ENCODE measurements at regions not wholly inside any gene's neighbourhood (a gene's known extent, or its start where the extent isn't known, plus 50 kb on each side); places are given as distances from the start of the nearest gene placed in this dataset.
"Not testable (repeated sequence)": the region's sequence is repeated elsewhere in the genome, so short reads cannot be mapped to it uniquely, and the experiment has no call there.

DNA sequence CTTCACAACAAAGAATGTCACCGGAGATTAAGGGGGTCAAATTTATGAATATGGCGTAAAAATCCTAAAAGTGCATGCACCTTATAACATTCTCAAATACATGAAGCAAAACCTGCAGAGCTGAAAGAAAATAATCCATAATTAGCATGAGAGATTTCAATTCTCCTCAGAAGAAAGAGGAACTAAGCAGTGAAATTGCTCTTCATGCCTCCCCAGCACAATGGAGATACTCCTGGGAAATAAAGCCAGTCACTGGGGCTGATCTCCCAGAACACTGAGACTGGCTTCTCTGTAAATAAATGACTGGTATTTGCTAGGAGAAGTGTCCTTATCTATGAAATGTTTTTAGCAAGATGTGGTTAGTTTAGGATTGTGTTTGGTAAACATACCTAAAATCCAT, 68.1 kb downstream of the GOLGA6L6 start:
- DNase-seq (ENCODE audit: low spot score); intact Hi-C loops (cut with DNase I): not testable (repeated sequence)

DNA sequence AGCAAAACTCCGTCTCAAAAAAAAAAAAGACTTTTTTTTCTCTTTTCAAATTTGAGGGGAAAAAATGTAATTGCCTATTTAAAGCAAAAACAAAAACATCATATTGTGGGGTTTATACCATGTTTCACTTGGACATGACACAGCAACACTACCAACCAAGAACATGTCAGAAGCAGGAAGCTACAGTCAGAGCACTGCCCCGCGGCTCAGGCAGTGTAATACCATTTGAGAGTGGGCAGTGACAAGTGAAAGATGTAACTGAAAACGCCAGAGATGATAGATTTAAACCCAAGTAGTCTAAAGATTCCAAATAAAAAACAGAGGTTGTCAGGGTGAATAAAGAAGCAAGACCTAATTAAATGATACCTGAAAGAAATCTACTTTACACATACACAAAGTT, 68.6 kb downstream of the GOLGA6L6 start:
- intact Hi-C loops (cut with DNase I); DNase-seq (ENCODE audit: low spot score): not testable (repeated sequence)

DNA sequence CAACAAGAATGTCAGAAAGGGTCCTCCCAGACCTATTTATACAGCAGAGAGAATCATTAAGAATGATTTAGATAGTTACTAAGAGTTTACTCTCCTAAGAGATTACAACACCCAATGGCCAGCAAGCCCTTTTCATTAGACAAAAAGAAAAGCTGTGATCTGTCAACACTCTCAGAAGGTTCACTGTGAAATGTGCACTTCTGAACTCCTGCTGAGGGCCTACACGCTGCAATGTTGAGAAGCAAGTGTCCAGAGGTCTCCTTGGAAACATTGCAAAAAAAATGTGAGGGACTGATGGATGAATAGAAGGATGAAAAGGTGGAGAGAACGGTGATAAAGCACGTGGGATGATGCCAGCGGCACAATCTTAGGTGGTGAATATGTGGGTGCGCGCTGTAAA, 70.8 kb downstream of the GOLGA6L6 start:
- DNase-seq (ENCODE audit: low spot score); intact Hi-C loops (cut with DNase I): not testable (repeated sequence)

DNA sequence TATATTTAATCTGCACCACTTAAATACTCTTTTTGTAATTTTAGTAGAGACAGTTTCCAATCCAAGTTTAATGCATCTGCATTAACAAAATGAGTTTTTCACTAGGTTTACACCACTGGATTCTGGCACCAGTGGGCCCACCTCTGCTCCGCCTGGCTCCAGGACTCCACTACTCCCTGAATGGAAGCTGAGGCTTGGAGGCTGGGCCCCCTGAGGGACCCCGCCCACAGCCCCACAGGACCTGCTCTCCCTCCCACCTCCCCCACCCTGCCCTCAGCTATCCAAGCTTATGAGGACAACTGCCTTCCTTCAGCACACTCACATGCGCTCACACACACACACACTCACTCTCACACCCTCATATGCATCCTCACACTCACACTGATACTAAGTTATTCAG, 100.5 kb downstream of the GOLGA6L6 start:
- intact Hi-C loops (cut with DNase I) = not testable (repeated sequence)

GRCh38 chr15:20440390-20440789, 101.2 kb downstream of the GOLGA6L6 start:
- intact Hi-C loops (cut with DNase I); DNase-seq (ENCODE audit: low spot score): not testable (repeated sequence)

More for the DNA sequence above, 100.5 kb downstream of the GOLGA6L6 start:
- not testable (repeated sequence) for DNase-seq (ENCODE audit: low spot score)

- DNase-seq (ENCODE audit: low spot score); intact Hi-C loops (cut with DNase I): not testable (repeated sequence)
These were observed 102.5 kb downstream of the GOLGA6L6 start for GRCh38 chr15:20439111-20439510.

DNA sequence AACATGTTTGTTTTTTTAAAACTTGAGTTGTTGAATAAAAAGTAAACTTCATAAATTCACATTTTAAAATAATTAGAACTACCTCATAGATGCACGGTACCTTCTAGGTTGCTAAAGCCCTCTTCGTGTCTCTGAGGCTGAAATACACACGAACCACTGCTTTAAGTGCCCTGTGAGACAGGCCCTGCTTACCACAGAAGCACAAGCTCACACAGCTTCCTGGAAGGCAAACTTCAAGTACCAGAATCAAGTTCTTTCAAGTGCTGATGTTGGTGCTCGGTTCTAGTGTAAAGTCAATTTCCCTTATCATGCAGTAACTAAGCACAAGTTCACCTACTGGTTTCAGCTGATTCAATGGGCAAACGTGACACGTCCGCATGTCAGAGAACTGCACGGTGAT, 103.3 kb downstream of the GOLGA6L6 start:
- DNase-seq (ENCODE audit: low spot score); intact Hi-C loops (cut with DNase I): not testable (repeated sequence)

DNA sequence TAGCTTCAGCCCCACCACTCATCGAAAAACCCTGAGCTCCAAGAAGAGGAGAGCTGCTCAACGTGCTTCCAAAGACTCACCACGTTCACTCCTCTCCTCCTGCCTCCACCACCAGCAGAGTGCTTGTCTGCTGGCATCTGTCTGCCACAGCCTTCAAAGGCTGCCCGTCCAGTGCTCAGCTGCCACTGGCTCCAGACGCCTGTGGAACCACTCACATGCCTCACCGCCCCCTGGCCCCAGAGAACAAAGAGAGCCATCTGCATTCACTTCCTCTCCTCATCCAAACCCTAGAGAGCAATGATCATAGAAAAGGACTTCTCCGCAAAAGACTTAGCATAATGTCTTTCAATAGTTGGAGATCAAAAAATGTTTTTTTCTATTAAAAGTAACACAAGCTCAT, 108.1 kb downstream of the GOLGA6L6 start:
- intact Hi-C loops (cut with DNase I); DNase-seq (ENCODE audit: low spot score): not testable (repeated sequence)

DNA sequence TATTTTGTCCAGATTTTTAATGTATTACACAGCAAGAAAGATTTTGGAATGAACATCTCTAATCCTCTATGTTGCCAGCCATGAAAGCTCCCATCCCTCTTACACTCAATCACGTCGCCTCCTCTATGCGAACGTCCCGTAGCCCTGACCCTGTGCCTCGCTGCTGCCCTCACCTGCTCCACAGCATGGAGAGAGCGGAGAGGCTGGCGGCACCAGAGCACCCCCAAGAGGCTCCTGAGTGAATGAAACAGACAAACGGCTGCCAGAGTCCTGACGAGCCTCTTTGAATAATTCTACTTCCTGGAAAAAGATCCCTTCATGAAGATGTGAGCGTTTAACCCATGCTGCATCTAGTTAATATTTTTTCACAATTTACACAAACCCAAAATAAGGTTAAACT, 111.1 kb downstream of the GOLGA6L6 start:
- DNase-seq (ENCODE audit: low spot score); intact Hi-C loops (cut with DNase I): not testable (repeated sequence)

GRCh38 chr15:20420710-20421109, 120.9 kb downstream of the GOLGA6L6 start:
- DNase-seq (ENCODE audit: low spot score); intact Hi-C loops (cut with DNase I): not testable (repeated sequence)

- intact Hi-C loops (cut with DNase I); DNase-seq (ENCODE audit: low spot score): not testable (repeated sequence)
These were observed 125.0 kb downstream of the GOLGA6L6 start for GRCh38 chr15:20416618-20417017.

DNA sequence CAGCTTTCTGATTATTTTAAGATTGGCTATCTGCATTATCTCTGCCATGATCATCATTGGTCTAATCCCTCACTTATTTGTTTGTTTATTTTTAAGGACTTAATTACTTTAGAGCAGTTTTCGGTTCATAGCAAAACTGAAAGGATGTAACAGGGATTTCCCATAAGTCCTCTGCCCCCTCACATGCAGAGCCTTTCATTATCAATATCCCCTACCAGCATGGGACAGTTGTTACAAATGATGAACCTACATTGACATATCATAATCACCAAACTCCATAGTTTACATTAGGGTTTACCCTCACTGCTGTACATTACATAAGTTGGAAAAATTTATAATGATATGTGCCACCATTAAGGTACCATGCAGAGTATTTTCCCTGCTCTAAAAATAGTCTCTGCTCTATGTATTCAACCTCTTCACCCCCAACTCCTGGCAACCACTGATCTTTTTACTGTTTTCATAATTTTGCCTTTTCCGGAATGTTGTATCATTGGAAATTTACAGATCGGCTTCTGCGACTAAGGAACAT, 131.9 kb downstream of the GOLGA6L6 start:
- DNase-seq (ENCODE audit: low spot score); intact Hi-C loops (cut with DNase I): not testable (repeated sequence)

DNA sequence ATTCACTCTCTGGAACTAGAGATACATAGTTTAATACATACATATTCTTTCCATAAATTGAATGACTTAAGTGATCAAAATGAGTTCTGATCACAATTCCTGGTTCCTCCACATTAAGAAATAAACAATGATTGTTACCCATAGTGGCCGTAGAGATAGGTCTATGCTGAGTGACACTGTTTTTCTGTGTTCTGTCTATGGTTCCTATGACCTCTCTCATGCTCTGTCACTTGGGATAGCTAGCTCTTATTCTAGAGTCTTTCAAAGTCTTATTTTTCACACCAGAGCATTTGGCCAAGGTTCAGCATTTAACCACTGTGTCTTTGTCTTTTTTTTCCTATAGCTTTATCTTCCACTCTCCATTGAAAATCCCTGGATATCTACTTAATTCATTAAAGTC, 132.4 kb downstream of the GOLGA6L6 start:
- intact Hi-C loops (cut with DNase I) = no loop called here

DNA sequence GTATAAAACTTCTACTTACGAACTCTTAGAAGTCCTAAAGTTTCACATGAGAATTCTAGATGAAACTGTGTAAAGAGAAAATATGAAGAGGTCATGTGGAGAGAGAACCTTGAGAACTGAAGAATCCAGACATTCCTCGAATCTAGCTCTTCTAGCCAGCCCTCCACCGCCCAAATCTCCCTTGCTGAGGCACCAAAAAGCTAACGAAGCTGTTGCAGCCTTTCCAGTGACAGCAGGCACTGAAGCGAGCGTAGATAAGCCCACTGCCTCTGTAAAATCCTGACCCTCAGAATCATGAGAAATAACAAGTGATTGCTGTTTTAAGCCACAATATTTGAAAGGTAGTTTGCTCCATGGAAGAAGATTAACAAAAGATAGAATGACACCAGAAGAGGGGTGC, 134.0 kb downstream of the GOLGA6L6 start:
- intact Hi-C loops (cut with DNase I) = no loop called here
- DNase-seq (ENCODE audit: low spot score) = no peak

More for the DNA sequence above, 132.4 kb downstream of the GOLGA6L6 start:
- no peak for DNase-seq (ENCODE audit: low spot score)

- intact Hi-C loops (cut with DNase I); DNase-seq (ENCODE audit: low spot score): not testable (repeated sequence)
These were observed 137.0 kb downstream of the GOLGA6L6 start for GRCh38 chr15:20404571-20404970.

GRCh38 chr15:20402586-20402985, 139.0 kb downstream of the GOLGA6L6 start:
- DNase-seq (ENCODE audit: low spot score); intact Hi-C loops (cut with DNase I): not testable (repeated sequence)

DNA sequence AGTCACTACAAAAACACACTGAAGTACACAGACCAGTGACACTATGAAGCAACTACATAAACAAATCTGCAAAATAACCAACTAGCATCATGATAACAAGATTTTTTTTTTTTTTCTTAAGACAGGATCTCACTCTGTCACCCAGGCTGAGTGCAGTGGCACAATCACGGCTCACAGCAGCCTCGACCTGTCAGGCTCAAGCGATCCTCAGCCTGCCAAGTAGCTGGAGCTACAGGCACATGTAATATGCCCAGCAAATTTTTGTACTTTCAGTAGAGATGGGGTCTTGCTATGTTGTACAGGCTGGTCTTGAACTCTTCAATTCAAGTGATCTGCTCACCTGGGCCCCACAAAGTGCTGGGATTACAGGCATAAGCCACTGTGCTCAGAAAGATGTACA, 140.5 kb downstream of the GOLGA6L6 start:
- peak; percentile 70 for DNase-seq (ENCODE audit: low spot score)
- intact Hi-C loops (cut with DNase I) = not testable (repeated sequence)

DNA sequence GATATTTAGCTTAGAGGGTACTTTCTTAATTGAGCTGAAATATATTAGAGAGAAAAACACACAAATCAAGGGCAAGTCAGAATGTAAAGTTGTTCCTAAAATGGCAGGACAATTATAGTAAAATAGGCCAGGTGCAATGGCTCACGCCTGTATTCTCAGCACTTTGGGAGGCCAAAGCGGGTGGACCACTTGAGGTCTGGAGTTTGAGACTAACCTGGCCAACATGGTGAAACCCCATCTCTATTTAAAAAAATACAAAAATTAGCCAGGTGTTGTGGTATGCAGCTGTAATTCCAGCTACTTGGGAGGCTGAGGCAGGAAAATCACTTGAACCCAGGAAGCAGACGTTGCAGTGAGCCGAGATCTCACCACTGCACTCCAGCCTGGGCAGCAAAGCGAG, 142.9 kb downstream of the GOLGA6L6 start:
- intact Hi-C loops (cut with DNase I); DNase-seq (ENCODE audit: low spot score): not testable (repeated sequence)

- DNase-seq (ENCODE audit: low spot score); intact Hi-C loops (cut with DNase I): not testable (repeated sequence)
These were observed 153.4 kb downstream of the GOLGA6L6 start for GRCh38 chr15:20388161-20388560.

- DNase-seq (ENCODE audit: low spot score) = no peak
- intact Hi-C loops (cut with DNase I) = no loop called here
These were observed 155.4 kb downstream of the GOLGA6L6 start for GRCh38 chr15:20386198-20386597.

- DNase-seq (ENCODE audit: low spot score); intact Hi-C loops (cut with DNase I): not testable (repeated sequence)
These were observed 161.4 kb downstream of the GOLGA6L6 start for GRCh38 chr15:20380199-20380598.

All from posterior vena cava (tissue), 2 donors.